ENCODE measurements at regions not wholly inside any gene's neighbourhood (a gene's known extent, or its start where the extent isn't known, plus 50 kb on each side); places are given as distances from the start of the nearest gene placed in this dataset.

- no peak for DNase-seq (ENCODE audit: low read depth in 1 of 2, low spot score in 1 of 2)
- no peak overlapping the region for H3K4me3 ChIP-seq
- no peaks in the 10 kb centered on the region for H3K36me3 ChIP-seq
- H3K27me3 ChIP-seq, result no peaks in the 10 kb centered on the region
- no peaks in the 10 kb centered on the region for H3K4me1 ChIP-seq (ENCODE audit: low read depth)
- no peak for TF ChIP-seq CTCF (IDR thresholded peaks at IDR 0.05; ENCODE audit: low read depth, low read length)
- no peak overlapping the region for H3K27ac ChIP-seq
- no peaks in the 10 kb centered on the region for H3K9me3 ChIP-seq (ENCODE audit: low read depth)
Observed at GRCh38 chr6:165899611-165900010, 236.6 kb upstream of the PDE10A start.

- Histone ChIP-seq H3K27ac (no peak overlapping the region), H3K4me3 (no peak overlapping the region), H3K9me3 (ENCODE audit: low read depth) (no peaks in the 10 kb centered on the region), H3K36me3 (no peaks in the 10 kb centered on the region), H3K4me1 (ENCODE audit: low read depth) (no peaks in the 10 kb centered on the region), H3K27me3 (no peaks in the 10 kb centered on the region)
- TF ChIP-seq CTCF (IDR thresholded peaks at IDR 0.05; ENCODE audit: low read depth, low read length), result no peak
- DNase-seq (ENCODE audit: low read depth in 1 of 2, low spot score in 1 of 2), result peak in 1 of 2 donors; percentile 35
Observed at GRCh38 chr6:165895421-165896165, 232.6 kb upstream of the PDE10A start.

- Histone ChIP-seq H3K36me3 (no peaks in the 10 kb centered on the region), H3K27ac (no peak overlapping the region), H3K4me1 (ENCODE audit: low read depth) (no peaks in the 10 kb centered on the region), H3K9me3 (ENCODE audit: low read depth) (no peaks in the 10 kb centered on the region), H3K27me3 (no peaks in the 10 kb centered on the region), H3K4me3 (no peak overlapping the region)
- DNase-seq (ENCODE audit: low read depth in 1 of 2, low spot score in 1 of 2), result no peak
- TF ChIP-seq CTCF (IDR thresholded peaks at IDR 0.05; ENCODE audit: low read depth, low read length), result no peak
Observed at GRCh38 chr6:165894171-165894825, 231.3 kb upstream of the PDE10A start.

- no peak for TF ChIP-seq CTCF (IDR thresholded peaks at IDR 0.05; ENCODE audit: low read depth, low read length)
- no peak for DNase-seq (ENCODE audit: low read depth in 1 of 2, low spot score in 1 of 2)
- H3K4me1 ChIP-seq (ENCODE audit: low read depth), result no peaks in the 10 kb centered on the region
Observed at GRCh38 chr6:165893431-165893830, 230.4 kb upstream of the PDE10A start.

GRCh38 chr6:165891320-165891719 is 228.3 kb upstream of the PDE10A start:
- no peak overlapping the region for H3K4me3 ChIP-seq
- no peak for TF ChIP-seq CTCF (IDR thresholded peaks at IDR 0.05; ENCODE audit: low read depth, low read length)
- no peak for DNase-seq (ENCODE audit: low read depth in 1 of 2, low spot score in 1 of 2)
- H3K27me3 ChIP-seq, result no peaks in the 10 kb centered on the region
- H3K4me1 ChIP-seq (ENCODE audit: low read depth), result no peaks in the 10 kb centered on the region
- no peaks in the 10 kb centered on the region for H3K36me3 ChIP-seq
- no peak overlapping the region for H3K27ac ChIP-seq
- H3K9me3 ChIP-seq (ENCODE audit: low read depth), result no peaks in the 10 kb centered on the region

More at GRCh38 chr6:165893431-165893830, 230.4 kb upstream of the PDE10A start:
- H3K4me3 ChIP-seq, result no peak overlapping the region
- no peaks in the 10 kb centered on the region for H3K27me3 ChIP-seq
- no peak overlapping the region for H3K27ac ChIP-seq
- H3K36me3 ChIP-seq, result no peaks in the 10 kb centered on the region
- no peaks in the 10 kb centered on the region for H3K9me3 ChIP-seq (ENCODE audit: low read depth)
